Coronary artery (tissue), 2 donors: ENCODE measurements at regions not wholly inside any gene's neighbourhood (a gene's known extent, or its start where the extent isn't known, plus 50 kb on each side); places are given as distances from the start of the nearest gene placed in this dataset.

ENCODE experiments used
- DNase-seq: peaks from one replicate; pipeline ENCODE4 v3.0.0-alpha.2; 2017; ENCODE audit warnings: low spot score
- H3K27ac ChIP-seq, 2 donors: fragments of 200-600 bp; sonication (generic); one replicate each; pipeline ENCODE4 v1.5.1; 2016 to 2019
- H3K4me3 ChIP-seq: fragments of 200-600 bp; sonication (generic); 2 replicates; pipeline ENCODE4 v1.5.1; 2016; ENCODE audit warnings: mild to moderate bottlenecking, moderate library complexity
- TF ChIP-seq, protein P1 (sequence below): fragments of 200-600 bp; sonication (generic); IDR thresholded peaks from one replicate; pipeline ENCODE4 v1.5.1; 2019; ENCODE audit warnings: antibody characterized with exemption

DNA sequence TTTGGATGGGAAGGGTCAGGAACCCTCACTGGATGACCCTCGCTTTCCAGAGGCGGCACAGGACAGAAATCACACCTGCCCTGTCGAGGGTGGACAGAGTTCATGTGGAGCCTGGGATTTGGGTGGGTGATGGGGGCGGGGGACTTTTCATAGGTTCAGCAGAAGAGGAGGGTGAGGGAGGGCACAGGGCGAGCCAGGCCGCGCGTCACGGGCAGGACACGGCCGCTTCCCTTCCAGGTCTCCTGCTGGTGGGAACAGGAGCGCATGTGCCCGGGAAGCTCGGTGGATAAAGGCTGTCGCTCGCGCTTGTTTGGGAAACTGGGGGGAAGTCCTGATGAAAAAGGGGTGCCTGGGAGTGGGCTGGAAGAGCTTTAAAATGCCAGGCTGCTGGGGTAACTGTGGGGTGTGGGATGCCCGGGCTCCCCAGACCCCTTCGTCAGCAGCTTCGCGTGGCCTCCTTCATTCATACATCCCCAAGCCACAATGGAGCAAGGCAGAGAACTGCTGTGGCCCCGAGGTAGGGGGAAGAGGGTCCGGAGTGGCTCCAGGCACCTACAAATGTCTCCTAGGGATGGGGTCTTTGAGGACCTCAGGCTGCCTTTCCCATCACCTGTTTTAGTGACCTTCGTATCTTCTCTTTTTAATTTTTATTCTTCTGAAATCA, 102.2 kb downstream of the DACT2 start:
- DNase-seq = no peak
- TF ChIP-seq, protein P1, sequence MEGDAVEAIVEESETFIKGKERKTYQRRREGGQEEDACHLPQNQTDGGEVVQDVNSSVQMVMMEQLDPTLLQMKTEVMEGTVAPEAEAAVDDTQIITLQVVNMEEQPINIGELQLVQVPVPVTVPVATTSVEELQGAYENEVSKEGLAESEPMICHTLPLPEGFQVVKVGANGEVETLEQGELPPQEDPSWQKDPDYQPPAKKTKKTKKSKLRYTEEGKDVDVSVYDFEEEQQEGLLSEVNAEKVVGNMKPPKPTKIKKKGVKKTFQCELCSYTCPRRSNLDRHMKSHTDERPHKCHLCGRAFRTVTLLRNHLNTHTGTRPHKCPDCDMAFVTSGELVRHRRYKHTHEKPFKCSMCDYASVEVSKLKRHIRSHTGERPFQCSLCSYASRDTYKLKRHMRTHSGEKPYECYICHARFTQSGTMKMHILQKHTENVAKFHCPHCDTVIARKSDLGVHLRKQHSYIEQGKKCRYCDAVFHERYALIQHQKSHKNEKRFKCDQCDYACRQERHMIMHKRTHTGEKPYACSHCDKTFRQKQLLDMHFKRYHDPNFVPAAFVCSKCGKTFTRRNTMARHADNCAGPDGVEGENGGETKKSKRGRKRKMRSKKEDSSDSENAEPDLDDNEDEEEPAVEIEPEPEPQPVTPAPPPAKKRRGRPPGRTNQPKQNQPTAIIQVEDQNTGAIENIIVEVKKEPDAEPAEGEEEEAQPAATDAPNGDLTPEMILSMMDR = no peak
- Histone ChIP-seq H3K27ac (no peak overlapping the region), H3K4me3 (no peak overlapping the region)

DNA sequence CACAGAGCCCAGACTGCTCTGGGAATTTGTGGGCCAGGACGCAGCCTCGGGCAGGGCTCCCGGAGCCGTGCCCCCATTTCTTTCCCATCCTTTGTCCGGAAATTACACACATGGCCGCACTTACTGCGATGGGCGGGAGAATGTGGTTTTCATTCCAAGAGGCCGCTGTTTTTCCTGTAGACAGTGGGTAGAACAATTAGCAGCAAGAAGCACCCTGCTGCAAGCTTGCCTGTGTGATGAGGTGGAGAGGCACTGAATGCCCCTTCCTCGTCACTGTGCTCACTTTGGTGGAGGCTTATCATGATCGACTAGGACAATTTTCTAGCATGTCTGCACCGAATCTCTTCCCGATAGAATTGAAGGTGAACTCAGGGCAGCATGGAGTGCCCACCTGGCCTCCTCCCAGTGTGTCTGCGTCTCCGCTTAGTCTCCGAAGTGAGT, 102.8 kb downstream of the DACT2 start:
- H3K27ac ChIP-seq = no peak overlapping the region
- no peak for DNase-seq
- H3K4me3 ChIP-seq = no peak overlapping the region
- TF ChIP-seq, protein P1 = no peak

DNA sequence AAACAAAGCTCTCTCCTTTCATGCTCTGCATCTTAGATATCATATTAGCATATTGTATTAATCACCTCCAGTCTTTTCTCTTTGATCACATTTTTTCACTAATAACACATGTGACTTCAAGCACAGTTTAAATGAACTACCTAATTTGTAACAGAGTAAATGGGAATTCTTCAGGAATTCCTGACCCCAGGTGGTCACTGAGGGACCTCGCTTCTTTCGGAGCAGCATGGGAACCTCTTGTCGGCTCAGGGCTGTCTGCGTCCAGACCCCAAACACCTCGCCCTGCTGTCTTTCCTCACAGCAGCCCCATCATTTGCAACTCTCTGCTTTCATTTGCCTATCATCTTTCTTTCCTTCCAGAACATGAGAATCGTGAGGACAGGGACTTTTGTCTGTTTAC, 103.5 kb downstream of the DACT2 start:
- TF ChIP-seq, protein P1 = no peak
- DNase-seq = no peak
- no peak overlapping the region for H3K4me3 ChIP-seq
- no peak overlapping the region for H3K27ac ChIP-seq

DNA sequence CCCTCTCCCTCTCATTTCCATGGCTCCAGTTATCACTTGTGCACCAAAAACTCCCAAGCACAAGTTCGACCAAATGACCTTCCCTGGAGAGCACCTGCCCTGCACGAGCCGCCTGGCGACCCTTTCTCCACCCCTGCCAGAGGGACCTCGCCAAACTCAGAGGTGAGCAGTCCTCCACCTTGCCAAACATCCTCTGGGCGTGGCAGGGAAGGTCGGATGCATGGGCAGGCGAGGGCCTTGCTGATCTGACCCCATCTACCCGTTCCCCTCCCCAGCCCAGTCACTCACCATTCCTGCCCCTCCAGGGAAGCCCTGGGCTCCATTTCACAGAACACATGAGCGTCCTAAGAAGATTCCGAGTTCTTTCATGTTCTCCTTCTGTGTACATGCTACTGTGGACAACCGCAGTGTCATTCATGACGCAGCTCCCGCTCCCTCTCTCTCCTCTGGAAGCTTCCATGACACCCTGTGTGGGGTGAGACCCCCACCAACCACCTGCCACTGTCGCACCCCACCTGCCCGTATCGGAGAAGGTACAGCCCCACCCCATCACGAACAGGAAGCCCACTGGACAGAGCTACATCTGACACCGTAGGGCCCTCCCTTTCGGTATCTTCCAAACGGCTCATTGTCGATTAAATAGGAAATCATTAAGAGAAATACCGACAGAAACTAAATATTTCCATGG, 104.3 kb downstream of the DACT2 start:
- Histone ChIP-seq H3K27ac (no peak overlapping the region), H3K4me3 (no peak overlapping the region)
- TF ChIP-seq, protein P1 = no peak
- DNase-seq = no peak

DNA sequence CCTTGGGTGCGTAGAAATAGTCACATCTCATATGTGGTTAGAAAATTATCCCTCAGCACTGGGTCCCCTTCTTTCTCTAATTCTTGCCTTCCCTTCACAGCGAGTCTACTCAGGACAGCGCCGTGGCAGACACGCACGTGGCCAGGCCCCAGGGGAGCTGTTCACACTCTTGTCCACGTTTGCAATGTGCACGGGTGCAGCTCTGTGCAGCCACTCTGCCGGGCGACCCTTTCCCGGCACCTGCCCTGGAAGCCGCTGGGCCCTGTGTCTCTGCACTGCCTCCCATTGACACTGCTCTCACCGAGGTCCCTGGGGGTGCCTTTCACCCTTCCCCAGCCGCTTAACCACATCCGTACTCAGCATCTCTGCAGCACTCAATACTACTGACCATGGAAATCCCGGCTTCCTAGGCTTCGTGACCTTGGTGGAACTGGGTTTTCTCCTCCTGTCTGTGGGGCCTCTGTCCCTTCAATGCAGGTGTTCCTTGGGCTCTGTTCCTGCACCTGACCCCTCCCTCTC, 104.9 kb downstream of the DACT2 start:
- Histone ChIP-seq H3K4me3 (no peak overlapping the region), H3K27ac (no peak overlapping the region)
- no peak for DNase-seq
- TF ChIP-seq, protein P1 = no peak

DNA sequence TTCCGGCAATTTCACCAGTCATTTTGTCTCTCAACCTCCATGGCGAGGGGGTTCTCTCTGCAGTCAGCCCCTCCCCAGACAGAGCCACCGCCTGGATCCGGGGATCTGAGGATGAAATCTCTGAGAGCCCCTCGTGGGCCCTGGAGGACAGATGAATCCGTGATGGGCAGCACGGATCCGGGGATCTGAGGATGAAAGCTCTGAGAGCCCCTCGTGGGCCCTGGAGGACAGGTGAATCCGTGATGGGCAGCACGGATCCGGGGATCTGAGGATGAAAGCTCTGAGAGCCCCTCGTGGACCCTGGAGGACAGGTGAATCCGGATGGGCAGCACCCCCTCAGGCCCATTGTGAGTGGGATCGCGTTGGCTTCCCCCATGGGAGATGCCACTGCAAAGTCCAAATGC, 106.5 kb downstream of the DACT2 start:
- Histone ChIP-seq H3K27ac (no peak overlapping the region), H3K4me3 (no peak overlapping the region)
- DNase-seq = no peak
- TF ChIP-seq, protein P1 = no peak

DNA sequence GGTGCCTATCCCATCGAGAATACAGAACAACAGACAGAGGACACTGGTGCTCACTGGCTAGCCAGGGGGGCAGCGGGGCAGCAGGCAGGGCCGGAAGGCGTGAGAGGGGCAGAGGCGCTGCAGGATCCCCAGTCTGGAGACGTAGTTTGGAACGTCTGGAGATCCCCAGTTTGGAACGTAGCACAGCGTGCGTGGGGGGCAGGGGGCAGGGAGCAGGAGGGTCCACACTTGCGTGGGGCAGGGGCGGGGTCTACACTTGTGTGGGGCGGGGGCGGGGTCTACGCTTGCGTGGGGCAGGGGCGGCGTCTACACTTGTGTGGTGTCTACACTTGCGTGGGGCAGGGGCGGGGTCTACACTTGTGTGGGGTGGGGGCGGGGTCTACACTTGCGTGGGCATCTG, 107.2 kb downstream of the DACT2 start:
- DNase-seq = no peak
- TF ChIP-seq, protein P1 = no peak
- H3K4me3 ChIP-seq = no peak overlapping the region
- no peak overlapping the region for H3K27ac ChIP-seq
